ENCODE measurements at regions not wholly inside any gene's neighbourhood (a gene's known extent, or its start where the extent isn't known, plus 50 kb on each side); places are given as distances from the start of the nearest gene placed in this dataset.

DNA sequence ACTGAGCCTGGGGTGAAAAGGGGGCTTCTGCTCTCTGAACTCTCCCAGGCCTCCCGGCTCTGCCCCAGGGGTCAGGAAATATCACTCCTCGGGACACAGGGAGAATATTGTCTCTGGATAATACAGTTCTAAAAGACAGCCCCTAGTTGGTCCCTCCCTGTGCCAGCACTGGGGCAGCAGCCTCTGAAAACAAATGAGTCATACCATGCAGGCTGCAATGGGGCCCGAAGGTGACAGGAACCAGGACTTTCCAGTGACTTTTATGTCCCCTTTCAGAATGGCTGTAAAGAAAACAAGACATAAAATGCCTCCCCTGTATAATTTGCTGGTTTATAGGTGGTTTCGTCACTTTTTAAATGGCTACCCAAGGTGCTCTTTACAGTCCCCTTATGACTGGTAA is 360.0 kb downstream of the NPHP4 start:
- ATAC-seq = peak; percentile 36
- no peak overlapping the region for H3K4me3 Mint-ChIP-seq
- no peaks in the 10 kb centered on the region for H3K36me3 Mint-ChIP-seq (ENCODE audit: low read depth)
- no peak for DNase-seq
- no peak overlapping the region for H3K27ac Mint-ChIP-seq
- H3K27me3 Mint-ChIP-seq = peaks cover 8% of the 10 kb centered on the region
- H3K4me1 Mint-ChIP-seq = no peaks in the 10 kb centered on the region
- peaks cover 5% of the 10 kb centered on the region for H3K9me3 Mint-ChIP-seq

DNA sequence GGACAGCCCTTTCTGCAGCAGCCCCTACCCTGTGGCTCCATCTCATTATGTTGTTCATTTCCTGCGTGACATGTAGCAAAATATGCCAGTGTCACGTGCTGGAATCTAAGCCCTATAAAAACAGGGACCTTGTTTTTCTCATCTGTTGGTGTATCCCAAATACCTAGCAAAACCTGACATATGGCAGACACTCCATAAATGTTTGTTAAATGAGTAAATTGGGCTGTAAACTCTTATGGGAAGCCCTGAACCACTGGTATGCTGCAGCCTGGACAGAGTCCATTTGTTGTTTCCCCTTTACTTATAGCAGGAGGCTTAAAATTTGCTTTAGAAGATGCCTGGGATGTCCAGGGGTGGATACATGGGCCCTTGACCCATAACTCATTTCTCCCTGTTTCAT is 363.8 kb downstream of the NPHP4 start:
- no peaks in the 10 kb centered on the region for H3K9me3 Mint-ChIP-seq
- no peaks in the 10 kb centered on the region for H3K36me3 Mint-ChIP-seq (ENCODE audit: low read depth)
- no peak overlapping the region for H3K27ac Mint-ChIP-seq
- ATAC-seq (no peak), DNase-seq (no peak)
- H3K27me3 Mint-ChIP-seq = peaks cover 9% of the 10 kb centered on the region
- H3K4me1 Mint-ChIP-seq = no peaks in the 10 kb centered on the region
- H3K4me3 Mint-ChIP-seq = no peak overlapping the region

DNA sequence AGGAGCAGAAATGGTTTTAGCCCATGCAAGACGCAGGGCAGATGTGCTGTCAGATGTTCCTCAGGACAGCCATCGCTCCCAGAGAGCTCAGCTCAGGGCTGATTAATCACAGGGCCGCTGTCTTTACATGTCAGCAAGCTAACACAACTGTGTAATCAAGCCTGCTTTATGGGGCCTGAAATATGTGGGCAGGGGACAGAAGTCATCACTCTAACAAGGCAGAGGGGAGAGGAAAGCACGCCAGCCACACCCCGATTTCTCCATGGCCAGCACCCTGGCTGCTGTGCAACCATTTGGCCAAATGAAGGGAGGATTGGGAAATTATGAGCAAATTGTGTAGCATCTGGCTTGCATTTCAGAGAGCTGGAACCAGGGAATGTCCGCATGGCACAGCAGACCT is 368.8 kb downstream of the NPHP4 start:
- no peak for ATAC-seq
- Mint-ChIP-seq H3K27ac (no peak overlapping the region), H3K36me3 (ENCODE audit: low read depth) (no peaks in the 10 kb centered on the region), H3K4me1 (no peaks in the 10 kb centered on the region), H3K27me3 (peaks cover 15% of the 10 kb centered on the region), H3K4me3 (no peak overlapping the region), H3K9me3 (no peaks in the 10 kb centered on the region)
- no peak for DNase-seq

DNA sequence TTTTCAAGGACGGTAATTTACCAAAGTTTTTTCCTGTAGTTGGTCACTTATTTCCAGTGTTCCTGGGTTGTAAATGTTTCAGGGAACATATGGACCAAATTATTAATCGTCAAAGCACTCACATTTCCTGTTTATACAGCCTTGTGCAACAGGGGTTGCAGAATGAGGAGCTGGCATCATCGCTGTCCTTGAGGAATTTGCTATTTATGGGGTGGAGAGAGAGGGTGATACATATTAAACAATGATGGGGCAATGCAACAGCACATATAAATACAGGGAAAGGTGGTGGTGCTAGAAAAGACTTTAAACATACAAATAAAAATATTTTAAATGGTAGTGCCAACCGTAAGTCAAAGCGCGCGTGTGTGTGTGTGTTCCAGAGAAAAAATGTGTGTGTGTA is 369.8 kb downstream of the NPHP4 start:
- Mint-ChIP-seq H3K36me3 (ENCODE audit: low read depth) (no peaks in the 10 kb centered on the region), H3K27me3 (peaks cover 15% of the 10 kb centered on the region), H3K4me1 (no peaks in the 10 kb centered on the region), H3K4me3 (no peak overlapping the region), H3K27ac (no peak overlapping the region), H3K9me3 (no peaks in the 10 kb centered on the region)
- no peak for DNase-seq
- ATAC-seq = no peak

DNA sequence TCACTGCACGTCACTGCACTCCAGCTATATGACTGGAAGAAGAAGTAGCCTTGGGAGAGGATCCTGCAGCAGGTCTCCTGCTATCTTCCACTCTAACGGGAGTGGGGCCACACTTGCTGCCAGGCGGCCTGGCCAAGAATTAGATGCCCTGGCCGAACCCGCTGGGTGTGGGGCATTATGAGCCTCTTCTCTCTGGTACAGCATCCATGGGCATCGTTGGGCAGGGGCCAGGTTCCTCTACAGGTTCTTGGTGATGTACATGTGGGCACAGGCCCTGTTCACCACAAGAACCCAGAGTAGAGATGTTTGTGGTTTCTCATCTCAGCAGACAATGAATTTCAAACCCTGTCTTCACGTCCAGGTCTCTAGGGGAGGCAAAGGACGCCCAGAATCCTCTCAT is 370.5 kb downstream of the NPHP4 start:
- no peaks in the 10 kb centered on the region for H3K4me1 Mint-ChIP-seq
- H3K27me3 Mint-ChIP-seq = peaks cover 19% of the 10 kb centered on the region
- H3K9me3 Mint-ChIP-seq = no peaks in the 10 kb centered on the region
- H3K36me3 Mint-ChIP-seq (ENCODE audit: low read depth) = no peaks in the 10 kb centered on the region
- ATAC-seq (no peak), DNase-seq (no peak)
- H3K4me3 Mint-ChIP-seq = no peak overlapping the region
- no peak overlapping the region for H3K27ac Mint-ChIP-seq

DNA sequence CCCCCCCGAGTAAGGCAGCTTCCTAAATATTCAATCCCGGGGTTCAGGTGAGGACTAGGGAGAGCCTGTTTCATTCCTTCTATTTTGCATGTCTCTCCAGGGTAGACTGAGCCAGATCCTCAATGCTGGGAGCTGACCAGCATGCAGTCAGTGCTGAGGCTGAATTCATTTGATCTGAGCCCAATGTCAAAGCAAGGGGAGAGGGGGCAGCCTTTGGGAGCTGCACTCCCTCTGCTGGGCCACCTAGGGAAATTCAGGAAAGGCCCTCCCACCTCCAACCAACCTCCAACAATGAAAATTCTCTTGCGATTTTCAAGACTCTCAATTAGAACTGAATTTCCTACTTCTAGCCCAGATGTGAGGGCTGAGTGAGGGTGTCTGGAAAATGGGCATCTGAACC is 371.2 kb downstream of the NPHP4 start:
- Mint-ChIP-seq H3K4me3 (no peak overlapping the region), H3K27me3 (peaks cover 21% of the 10 kb centered on the region), H3K27ac (no peak overlapping the region), H3K36me3 (ENCODE audit: low read depth) (no peaks in the 10 kb centered on the region), H3K4me1 (no peaks in the 10 kb centered on the region), H3K9me3 (no peaks in the 10 kb centered on the region)
- no peak for DNase-seq
- ATAC-seq = no peak

DNA sequence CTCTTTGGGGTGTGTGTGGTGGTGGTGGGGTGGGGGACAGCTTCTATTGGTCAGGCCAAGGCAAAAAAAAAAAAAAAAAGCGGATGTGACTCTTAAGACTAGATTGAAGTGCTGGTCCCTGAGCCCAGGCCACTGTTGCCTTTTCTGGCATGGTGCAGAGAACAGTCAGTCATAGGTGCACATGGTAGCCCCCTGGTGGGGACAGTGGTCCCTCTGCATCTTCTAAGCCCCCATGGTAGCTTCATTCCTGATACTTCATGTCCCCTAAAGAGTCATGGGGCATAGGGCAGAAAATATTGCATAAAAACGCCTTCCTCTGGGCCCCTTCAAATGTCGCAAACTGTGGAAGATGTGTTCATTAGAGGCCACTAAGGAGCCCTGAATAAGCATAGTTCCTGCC is 371.8 kb downstream of the NPHP4 start:
- DNase-seq (no peak), ATAC-seq (no peak)
- H3K9me3 Mint-ChIP-seq = no peaks in the 10 kb centered on the region
- H3K27ac Mint-ChIP-seq = no peak overlapping the region
- no peaks in the 10 kb centered on the region for H3K36me3 Mint-ChIP-seq (ENCODE audit: low read depth)
- no peak overlapping the region for H3K4me3 Mint-ChIP-seq
- peaks cover 20% of the 10 kb centered on the region for H3K27me3 Mint-ChIP-seq
- no peaks in the 10 kb centered on the region for H3K4me1 Mint-ChIP-seq

DNA sequence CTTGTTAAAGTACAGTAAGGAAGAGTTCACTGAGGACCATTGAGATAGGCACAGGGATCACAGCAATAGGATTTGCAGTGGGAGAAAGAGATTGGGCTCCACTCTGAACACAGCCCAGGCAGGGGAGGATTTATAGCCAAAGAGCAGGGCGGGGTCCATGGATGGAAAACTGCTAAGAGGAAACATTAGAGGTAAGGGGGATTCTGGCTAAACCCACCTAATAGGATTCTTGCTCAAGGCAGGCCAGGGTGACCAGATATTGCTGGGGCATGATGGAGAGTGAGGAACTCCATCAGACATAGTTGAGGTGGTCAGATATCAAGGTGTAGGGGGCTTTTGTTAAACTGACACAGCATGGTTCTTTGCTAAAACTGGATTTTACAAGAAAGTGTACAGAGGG is 372.8 kb downstream of the NPHP4 start:
- H3K36me3 Mint-ChIP-seq (ENCODE audit: low read depth) = no peaks in the 10 kb centered on the region
- no peaks in the 10 kb centered on the region for H3K9me3 Mint-ChIP-seq
- H3K4me3 Mint-ChIP-seq = no peak overlapping the region
- DNase-seq (no peak), ATAC-seq (no peak)
- no peaks in the 10 kb centered on the region for H3K4me1 Mint-ChIP-seq
- no peak overlapping the region for H3K27ac Mint-ChIP-seq
- peaks cover 17% of the 10 kb centered on the region for H3K27me3 Mint-ChIP-seq

DNA sequence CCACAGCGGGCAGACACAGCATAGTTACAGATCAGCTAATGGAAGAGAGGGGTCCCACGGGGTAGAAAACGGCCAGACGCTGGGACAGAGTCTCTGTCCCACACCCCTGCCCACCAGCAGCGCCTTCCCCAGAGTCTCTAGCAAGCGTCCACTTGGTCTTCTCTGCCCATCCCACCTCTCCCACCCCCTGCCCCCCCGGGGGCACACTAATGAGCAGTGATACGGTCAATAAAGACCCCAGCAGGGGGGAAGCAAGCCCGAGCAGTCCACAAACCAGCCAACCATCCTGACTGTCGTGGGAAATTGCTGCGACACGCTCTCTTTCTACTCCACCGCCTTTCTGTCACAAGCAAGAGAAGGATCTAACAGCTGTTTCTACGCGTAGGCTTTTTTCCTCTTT is 374.7 kb downstream of the NPHP4 start:
- Mint-ChIP-seq H3K36me3 (ENCODE audit: low read depth) (no peaks in the 10 kb centered on the region), H3K4me1 (no peaks in the 10 kb centered on the region), H3K27ac (no peak overlapping the region), H3K27me3 (peaks cover 24% of the 10 kb centered on the region), H3K9me3 (no peaks in the 10 kb centered on the region), H3K4me3 (no peak overlapping the region)
- no peak for ATAC-seq
- no peak for DNase-seq

DNA sequence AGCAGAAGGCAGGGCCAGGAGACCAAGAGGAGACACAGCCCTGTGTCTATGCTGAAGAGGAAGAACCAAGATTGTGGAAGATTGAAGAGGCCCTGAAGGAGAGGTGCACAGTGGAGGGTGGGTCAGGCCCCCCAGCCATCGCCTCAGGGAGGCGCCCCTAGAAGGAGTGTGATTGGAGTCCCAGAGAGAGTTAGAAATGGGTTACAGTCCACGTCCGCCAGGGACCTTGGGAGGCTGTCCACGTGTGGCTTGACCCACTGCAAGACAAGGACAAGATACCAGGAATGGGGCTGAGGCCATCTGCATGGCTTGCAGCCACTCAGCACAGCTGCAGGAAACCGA is 375.1 kb downstream of the NPHP4 start:
- H3K4me3 Mint-ChIP-seq = no peak overlapping the region
- ATAC-seq (no peak), DNase-seq (no peak)
- H3K36me3 Mint-ChIP-seq (ENCODE audit: low read depth) = no peaks in the 10 kb centered on the region
- H3K27me3 Mint-ChIP-seq = peaks cover 24% of the 10 kb centered on the region
- H3K9me3 Mint-ChIP-seq = no peaks in the 10 kb centered on the region
- no peak overlapping the region for H3K27ac Mint-ChIP-seq
- no peaks in the 10 kb centered on the region for H3K4me1 Mint-ChIP-seq

DNA sequence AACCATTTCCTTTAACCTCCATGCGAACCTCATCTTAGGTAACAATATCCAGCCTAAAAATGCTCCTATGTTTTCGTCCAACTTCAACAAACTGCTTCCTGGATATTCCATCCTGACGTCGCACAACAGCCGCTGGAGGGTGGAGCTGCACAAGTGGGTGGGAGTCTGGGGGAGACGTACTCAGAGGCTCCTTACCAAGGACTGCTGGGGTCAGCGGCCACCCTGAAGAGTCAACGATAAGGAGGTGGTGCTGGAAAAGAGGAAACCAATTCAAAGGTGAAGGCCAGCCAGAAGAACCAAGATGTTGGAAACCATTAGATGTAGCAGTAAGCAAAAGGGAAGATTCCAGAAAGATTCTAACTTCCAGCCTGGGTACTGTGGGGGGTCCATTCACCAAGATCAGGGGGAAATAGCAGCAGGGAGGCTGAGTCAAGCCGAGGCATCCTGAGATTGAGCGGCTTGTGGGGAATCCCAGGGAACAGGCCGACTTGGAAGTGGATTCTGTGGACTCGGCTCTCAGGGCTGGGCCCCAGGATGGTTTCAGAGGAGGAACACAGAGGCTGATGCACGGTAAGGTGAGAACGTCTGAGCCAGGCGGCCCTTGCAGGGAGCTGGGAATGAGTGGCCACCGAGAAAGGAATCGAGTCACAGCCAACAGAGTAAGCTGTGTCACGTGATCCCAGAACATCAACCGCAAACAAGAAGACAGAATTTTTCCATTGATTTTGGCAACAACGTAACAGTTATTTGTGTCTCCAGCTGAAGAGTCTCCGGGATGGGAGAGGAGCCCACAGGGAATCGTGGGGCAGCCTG is 375.7 kb downstream of the NPHP4 start:
- Mint-ChIP-seq H3K4me1 (no peaks in the 10 kb centered on the region), H3K27ac (no peak overlapping the region), H3K9me3 (no peaks in the 10 kb centered on the region), H3K27me3 (peaks cover 24% of the 10 kb centered on the region), H3K36me3 (ENCODE audit: low read depth) (no peaks in the 10 kb centered on the region), H3K4me3 (no peak overlapping the region)
- ATAC-seq = no peak
- no peak for DNase-seq

DNA sequence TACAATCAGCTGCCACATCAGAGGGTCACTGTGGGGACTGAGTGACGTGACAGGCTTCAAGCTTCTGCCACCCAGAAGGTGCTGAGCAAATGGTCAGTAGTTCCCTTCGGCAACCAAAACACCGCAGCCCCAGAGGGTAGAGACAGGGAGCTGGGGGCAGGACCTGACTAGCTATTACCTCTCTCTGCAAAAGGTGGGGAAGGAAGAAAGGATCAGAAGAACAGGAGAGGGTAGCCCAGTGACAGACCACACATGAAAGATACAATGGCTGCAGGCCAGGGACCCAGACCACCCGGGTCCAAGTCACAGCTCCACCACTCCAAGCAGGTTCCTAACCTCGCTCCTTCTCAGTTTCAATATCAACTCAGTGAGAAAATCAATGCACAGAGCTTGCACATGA is 377.1 kb downstream of the NPHP4 start:
- H3K9me3 Mint-ChIP-seq = no peaks in the 10 kb centered on the region
- DNase-seq (no peak), ATAC-seq (no peak)
- H3K4me3 Mint-ChIP-seq = no peak overlapping the region
- H3K4me1 Mint-ChIP-seq = no peaks in the 10 kb centered on the region
- H3K27ac Mint-ChIP-seq = no peak overlapping the region
- peaks cover 27% of the 10 kb centered on the region for H3K27me3 Mint-ChIP-seq
- H3K36me3 Mint-ChIP-seq (ENCODE audit: low read depth) = no peaks in the 10 kb centered on the region

DNA sequence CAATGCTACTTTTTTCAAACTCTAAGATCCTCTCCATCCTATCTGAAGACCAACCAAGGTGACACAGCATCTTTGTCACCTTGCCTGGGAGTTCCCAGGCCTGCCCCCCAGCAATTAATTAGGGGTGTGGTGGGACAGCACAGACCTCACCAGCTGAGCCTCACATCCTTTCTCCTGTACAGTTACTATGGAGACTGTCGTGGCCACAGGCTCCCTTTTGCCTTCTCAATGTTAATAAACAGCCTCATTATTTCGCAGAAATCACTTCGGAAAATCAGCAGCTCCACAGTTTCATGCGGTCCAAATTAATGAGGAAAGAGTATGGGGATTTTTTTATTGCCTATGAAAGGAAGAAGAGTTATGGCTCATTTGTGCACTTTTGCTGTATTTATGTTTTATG is 378.3 kb downstream of the NPHP4 start:
- Mint-ChIP-seq H3K4me1 (no peaks in the 10 kb centered on the region), H3K4me3 (no peak overlapping the region), H3K9me3 (peaks cover 10% of the 10 kb centered on the region), H3K36me3 (ENCODE audit: low read depth) (peaks cover 2% of the 10 kb centered on the region), H3K27me3 (peaks cover 30% of the 10 kb centered on the region), H3K27ac (no peak overlapping the region)
- DNase-seq (no peak), ATAC-seq (no peak)

DNA sequence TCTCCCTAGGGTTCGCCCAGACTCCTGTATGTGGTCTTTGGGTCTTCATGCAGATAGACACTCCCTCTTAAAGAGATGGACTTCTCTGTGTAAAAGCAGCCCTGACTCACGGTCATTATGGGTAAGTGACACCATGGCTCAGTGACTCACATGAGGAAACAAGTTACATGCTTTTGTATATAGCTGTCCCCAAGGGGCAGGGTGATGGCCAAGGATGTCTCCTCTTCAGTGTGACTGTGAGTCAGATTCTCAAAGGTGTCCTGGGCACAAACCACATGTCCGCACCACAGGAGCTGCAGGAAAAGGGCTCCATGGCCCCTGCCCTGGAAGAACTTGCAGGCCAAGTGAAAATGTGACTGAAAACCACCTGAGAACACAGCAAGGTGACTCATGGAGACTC is 380.4 kb downstream of the NPHP4 start:
- no peak for ATAC-seq
- H3K36me3 Mint-ChIP-seq (ENCODE audit: low read depth) = peaks cover 2% of the 10 kb centered on the region

DNA sequence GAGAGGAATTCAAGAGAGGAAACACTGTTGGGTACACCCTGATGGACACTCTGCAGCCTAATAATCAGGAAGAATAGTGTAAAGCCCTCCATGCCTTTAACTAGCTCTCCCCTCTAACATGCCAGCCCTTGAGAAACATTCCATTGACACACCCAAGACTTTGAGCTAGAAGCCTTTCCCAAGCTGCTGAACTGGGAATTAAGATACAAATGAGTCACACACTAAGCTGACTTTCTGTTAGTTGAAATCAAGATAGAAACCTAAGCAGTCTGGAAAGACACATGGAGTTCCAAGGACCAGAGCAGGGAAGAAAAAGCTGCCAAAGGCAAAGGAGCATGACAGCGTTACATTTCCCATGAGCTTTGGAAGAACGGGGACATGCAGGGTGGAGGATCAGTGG is 380.8 kb downstream of the NPHP4 start:
- Mint-ChIP-seq H3K27me3 (peaks cover 28% of the 10 kb centered on the region), H3K9me3 (peaks cover 16% of the 10 kb centered on the region), H3K4me3 (no peak overlapping the region), H3K36me3 (ENCODE audit: low read depth) (peaks cover 2% of the 10 kb centered on the region), H3K27ac (no peak overlapping the region), H3K4me1 (no peaks in the 10 kb centered on the region)
- DNase-seq (no peak), ATAC-seq (no peak)

More for the DNA sequence above, 380.4 kb downstream of the NPHP4 start:
- DNase-seq = no peak
- H3K4me1 Mint-ChIP-seq = no peaks in the 10 kb centered on the region
- H3K27me3 Mint-ChIP-seq = peaks cover 29% of the 10 kb centered on the region
- no peak overlapping the region for H3K4me3 Mint-ChIP-seq
- no peak overlapping the region for H3K27ac Mint-ChIP-seq
- H3K9me3 Mint-ChIP-seq = peaks cover 16% of the 10 kb centered on the region

DNA sequence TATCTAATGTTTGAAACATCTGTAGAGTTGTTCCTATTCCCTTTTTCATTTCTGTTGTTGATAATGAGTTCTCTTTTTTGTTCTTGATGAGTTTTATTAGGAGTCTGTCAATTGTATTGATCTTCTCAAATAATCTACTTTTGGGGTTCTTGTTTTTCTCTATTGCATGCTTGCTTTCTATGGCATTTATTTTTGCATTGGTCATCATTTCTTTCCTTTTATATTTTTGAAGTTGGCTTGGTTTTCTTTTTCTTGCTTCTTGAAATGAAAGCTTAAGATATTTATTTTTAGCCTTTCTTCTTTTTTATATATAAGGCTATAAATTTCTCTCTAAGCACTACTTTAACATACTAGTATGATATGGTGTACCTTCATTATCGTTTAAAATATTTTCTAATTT is 381.8 kb downstream of the NPHP4 start:
- H3K4me1 Mint-ChIP-seq = no peaks in the 10 kb centered on the region
- peaks cover 16% of the 10 kb centered on the region for H3K9me3 Mint-ChIP-seq
- peaks cover 2% of the 10 kb centered on the region for H3K36me3 Mint-ChIP-seq (ENCODE audit: low read depth)
- ATAC-seq (no peak), DNase-seq (no peak)
- H3K4me3 Mint-ChIP-seq = no peak overlapping the region
- H3K27me3 Mint-ChIP-seq = peaks cover 25% of the 10 kb centered on the region
- H3K27ac Mint-ChIP-seq = no peak overlapping the region
